Dedifferentiated amniotic fluid mesenchymal stem cell (primary cell): ENCODE measurements at regions not wholly inside any gene's neighbourhood (a gene's known extent, or its start where the extent isn't known, plus 50 kb on each side); places are given as distances from the start of the nearest gene placed in this dataset.

Source experiments
- DNase-seq: peaks from one replicate; pipeline ENCODE4 v3.0.0-alpha.2; 2016; ENCODE audit errors: extremely low spot score

GRCh38 chr1:84090447-84091245, 53.4 kb upstream of the PRKACB start:
- no peak for DNase-seq

- no peak for DNase-seq
Observed at GRCh38 chr1:84089867-84090266, 54.2 kb upstream of the PRKACB start.

GRCh38 chr1:84089465-84089864, 54.6 kb upstream of the PRKACB start:
- DNase-seq: peak; percentile 23

GRCh38 chr1:84086616-84087015, 57.5 kb upstream of the PRKACB start:
- no peak for DNase-seq

- no peak for DNase-seq
Observed at GRCh38 chr1:84086189-84086588, 57.9 kb upstream of the PRKACB start.

GRCh38 chr1:84083307-84083706, 60.8 kb upstream of the PRKACB start:
- DNase-seq: no peak

GRCh38 chr1:84078842-84079202, 65.2 kb upstream of the PRKACB start:
- no peak for DNase-seq

GRCh38 chr1:84078108-84078841, 65.8 kb upstream of the PRKACB start:
- DNase-seq: no peak

GRCh38 chr1:84077476-84078107, 66.5 kb upstream of the PRKACB start:
- peak; percentile 58 for DNase-seq

- DNase-seq: peak; percentile 23
Observed at GRCh38 chr1:84073266-84073665, 70.8 kb upstream of the PRKACB start.

GRCh38 chr1:84069236-84069845, 70.4 kb upstream of the TTLL7 start:
- DNase-seq: no peak

- no peak for DNase-seq
Observed at GRCh38 chr1:84062496-84062895, 63.6 kb upstream of the TTLL7 start.

GRCh38 chr1:84061336-84061735, 62.4 kb upstream of the TTLL7 start:
- DNase-seq: no peak

- DNase-seq: no peak
Observed at GRCh38 chr1:84060781-84061180, 61.8 kb upstream of the TTLL7 start.

- DNase-seq: no peak
Observed at GRCh38 chr1:84048820-84049219, 49.9 kb upstream of the TTLL7 start.
